ENCODE measurements at regions not wholly inside any gene's neighbourhood (a gene's known extent, or its start where the extent isn't known, plus 50 kb on each side); places are given as distances from the start of the nearest gene placed in this dataset.

DNA sequence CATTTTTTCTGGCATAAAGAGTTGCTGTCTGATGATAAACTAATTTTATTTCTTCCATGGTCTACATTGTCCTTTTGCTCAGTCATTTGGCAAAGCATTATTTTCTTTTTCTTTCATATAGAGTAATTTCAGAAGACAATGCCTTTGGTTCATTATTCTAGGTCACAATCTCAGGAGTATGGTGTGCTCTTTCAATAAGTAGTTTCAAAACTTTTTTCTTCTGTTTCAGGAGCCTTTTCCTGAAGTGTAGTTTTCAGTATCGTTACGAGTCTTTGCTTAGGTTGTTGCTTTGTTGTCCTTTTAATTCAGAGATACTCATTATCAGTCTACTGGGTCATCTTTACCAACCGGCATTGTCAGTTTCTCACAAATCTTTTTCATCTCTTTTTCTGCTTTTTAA, 100.4 kb upstream of the GPC1 start:
- TF ChIP-seq POLR2A (IDR thresholded peaks at IDR 0.05) (no peak), CTCF (IDR thresholded peaks at IDR 0.05) (no peak)
- intact Hi-C loops (cut with DNase I) = no loop called here
- 79 to 84% (median 80%) methylated on average over 3 of the region's 3 CpGs for WGBS, 4 donors
- H3K4me1 ChIP-seq = no peaks in the 10 kb centered on the region
- ATAC-seq (no peak), DNase-seq (no peak)
- no peak overlapping the region for H3K27ac ChIP-seq
- H3K9me3 ChIP-seq = peaks cover 0 to 12% (median 0%) of the 10 kb centered on the region in 12 donors
- H3K36me3 ChIP-seq = no peaks in the 10 kb centered on the region
- peaks cover 0 to 6% (median 0%) of the 10 kb centered on the region in 9 donors for H3K27me3 ChIP-seq
- H3K4me3 ChIP-seq = no peak overlapping the region

GRCh38 chr2:240336820-240337427, 98.5 kb upstream of the GPC1 start:
- TF ChIP-seq CTCF (IDR thresholded peaks at IDR 0.05) = no peak
- TF ChIP-seq POLR2A (IDR thresholded peaks at IDR 0.05) = no peak
- 79 to 91% (median 91%) methylated on average over 4 of the region's 4 CpGs for WGBS, 4 donors
- Histone ChIP-seq H3K36me3 (no peaks in the 10 kb centered on the region), H3K4me1 (no peaks in the 10 kb centered on the region), H3K4me3 (no peak overlapping the region), H3K9me3 (peaks cover 0 to 2% (median 0%) of the 10 kb centered on the region in 12 donors), H3K27me3 (peaks cover 0 to 6% (median 0%) of the 10 kb centered on the region in 9 donors), H3K27ac (no peak overlapping the region)
- no peak for ATAC-seq
- intact Hi-C loops (cut with DNase I) = no loop called here
- DNase-seq = no peak

DNA sequence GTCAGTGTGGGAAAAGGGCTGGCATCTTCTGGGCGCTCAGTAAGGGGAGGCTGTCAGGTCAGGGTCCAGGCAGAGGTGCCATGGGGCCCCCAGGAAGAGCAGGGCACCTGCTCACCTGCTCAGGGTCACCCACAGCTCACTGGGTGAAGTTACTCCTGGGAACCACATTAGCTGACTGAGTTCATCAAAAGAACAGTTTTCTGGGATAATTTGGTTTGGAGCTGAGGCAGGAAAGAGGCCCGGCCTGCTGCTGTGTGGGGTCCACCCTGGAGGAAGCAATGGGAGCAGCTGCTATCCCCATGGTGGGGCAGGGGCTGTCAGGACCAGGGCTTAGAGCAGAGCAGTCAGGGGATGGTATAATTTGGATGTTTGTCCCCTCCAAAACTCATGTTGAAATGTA, 97.2 kb upstream of the GPC1 start:
- intact Hi-C loops (cut with DNase I) = no loop called here
- ATAC-seq (no peak), DNase-seq (no peak)
- TF ChIP-seq POLR2A (IDR thresholded peaks at IDR 0.05) = no peak
- TF ChIP-seq CTCF (IDR thresholded peaks at IDR 0.05) = no peak
- H3K27ac ChIP-seq = no peak overlapping the region
- H3K9me3 ChIP-seq = no peaks in the 10 kb centered on the region
- no peak overlapping the region for H3K4me3 ChIP-seq
- 79 to 97% (median 85%) methylated on average over 2 of the region's 2 CpGs for WGBS, 4 donors
- H3K4me1 ChIP-seq = no peaks in the 10 kb centered on the region
- H3K27me3 ChIP-seq = peaks cover 0 to 6% (median 0%) of the 10 kb centered on the region in 9 donors
- H3K36me3 ChIP-seq = no peaks in the 10 kb centered on the region

DNA sequence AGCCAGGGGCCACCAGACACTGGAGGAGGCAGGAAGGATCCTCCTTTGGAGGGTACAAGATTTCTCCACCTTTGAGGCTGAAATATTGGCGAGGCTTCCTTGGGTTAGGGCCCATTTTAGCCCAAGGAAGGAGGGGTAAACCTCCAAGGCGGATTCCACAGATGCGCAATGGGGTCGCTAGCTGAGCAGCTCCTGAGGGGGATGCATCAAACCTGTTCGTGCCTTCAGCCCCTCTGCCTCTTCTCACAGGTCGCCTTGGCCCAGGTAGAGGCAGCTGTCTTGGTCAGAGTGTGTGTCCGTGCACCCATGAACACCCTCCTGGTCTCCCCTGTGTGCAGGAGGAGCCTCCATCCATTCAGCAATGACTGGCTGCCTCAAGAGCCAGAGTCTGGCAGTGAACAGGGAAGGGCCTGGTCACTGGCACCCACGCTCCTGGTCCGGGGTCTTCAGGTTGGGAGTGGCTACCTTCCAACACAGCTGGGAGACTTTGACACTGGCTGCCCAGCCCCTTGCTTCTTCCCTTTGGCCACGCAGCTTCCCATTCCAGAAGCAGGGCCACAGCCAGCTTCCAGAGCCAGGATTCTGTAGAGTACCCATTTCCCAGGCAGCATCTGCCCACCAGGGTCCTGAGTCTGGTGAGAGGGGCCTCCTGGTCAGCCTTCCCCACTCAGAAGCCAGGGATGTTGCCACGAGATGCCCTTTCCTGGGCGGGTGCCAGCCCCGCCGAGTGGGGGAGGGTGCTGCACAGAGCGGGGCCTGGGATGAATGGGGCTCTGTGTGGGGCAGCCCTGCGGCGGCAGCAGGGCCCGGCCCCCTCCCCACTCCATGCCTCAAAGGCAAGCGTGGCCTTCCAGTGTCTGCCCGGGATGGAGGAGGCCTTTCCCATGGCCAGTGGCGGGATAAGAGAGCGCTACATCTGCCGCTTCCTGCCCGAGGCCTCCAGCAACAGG, 95.8 kb upstream of the GPC1 start:
- TF ChIP-seq CTCF (IDR thresholded peaks at IDR 0.05) (no peak), POLR2A (IDR thresholded peaks at IDR 0.05) (no peak)
- Histone ChIP-seq H3K27ac (no peak overlapping the region), H3K4me3 (no peak overlapping the region), H3K9me3 (peaks cover 0 to 7% (median 0%) of the 10 kb centered on the region in 12 donors), H3K27me3 (peaks cover 0 to 6% (median 0%) of the 10 kb centered on the region in 9 donors), H3K36me3 (no peaks in the 10 kb centered on the region), H3K4me1 (no peaks in the 10 kb centered on the region)
- ATAC-seq (peak in 1 of 4 donors; percentile 18), DNase-seq (no peak)
- WGBS, 4 donors = 84 to 86% (median 85%) methylated on average over 10 to 24 of the region's 24 CpGs
- intact Hi-C loops (cut with DNase I) = no loop called here

All from heart left ventricle (tissue), 16 donors.